ENCODE measurements at regions not wholly inside any gene's neighbourhood (a gene's known extent, or its start where the extent isn't known, plus 50 kb on each side); places are given as distances from the start of the nearest gene placed in this dataset.

- no peak for TF ChIP-seq LEF1 (IDR thresholded peaks at IDR 0.05; ENCODE audit: borderline replicate concordance)
- TF ChIP-seq ELF4 (IDR thresholded peaks at IDR 0.05), result no peak
- TF ChIP-seq L3MBTL2 (conservative IDR thresholded peaks at IDR 0.05), result no peak
- TF ChIP-seq ZNF384 (IDR thresholded peaks at IDR 0.05), result no peak
Observed at GRCh38 chr6:63491119-63491518, 81.2 kb upstream of the LOC128125822 start.

All from HEK293T (cell line).